Testis (tissue), 2 donors: ENCODE measurements at regions not wholly inside any gene's neighbourhood (a gene's known extent, or its start where the extent isn't known, plus 50 kb on each side); places are given as distances from the start of the nearest gene placed in this dataset.

Experiments
- DNase-seq: peaks from one replicate; pipeline ENCODE4 v3.0.0-alpha.2; 2019
- H3K27ac ChIP-seq, 2 donors: fragments of 200-600 bp; sonication (generic); one replicate each; pipeline ENCODE4 v1.5.1; 2019
- H3K27me3 ChIP-seq: fragments of 200-600 bp; sonication (generic); one replicate; pipeline ENCODE4 v1.5.1; 2019
- H3K36me3 ChIP-seq: fragments of 200-600 bp; sonication (generic); one replicate; pipeline ENCODE4 v1.5.1; 2017; ENCODE audit warnings: low read depth; ENCODE audit errors: missing control alignments
- H3K4me1 ChIP-seq: fragments of 200-600 bp; sonication (generic); one replicate; pipeline ENCODE4 v1.5.1; 2019
- H3K4me3 ChIP-seq, 2 donors: fragments of 200-600 bp; sonication (generic); one replicate each; pipeline ENCODE4 v1.5.1; 2017 to 2019
- H3K9me3 ChIP-seq: fragments of 200-600 bp; sonication (generic); one replicate; pipeline ENCODE4 v1.5.1; 2017
- POLR2A ChIP-seq: fragments of 450-650 bp; IDR thresholded peaks from one replicate; pipeline ENCODE4 v1.6.1; 2017; ENCODE audit warnings: antibody characterized with exemption, mild to moderate bottlenecking, moderate library complexity
- WGBS, 2 donors: methylation state at CpG; one replicate each; pipeline ENCODE4 v1.1.5; 2018; 5-methylcytosine and 5-hydroxymethylcytosine counted together
- intact Hi-C: fragments of 100-400 bp; cut with DNase I; formaldehyde crosslinking; loops from one replicate; pipeline ENCODE4 v1.15.1; 2023; ENCODE audit warnings: low total_unique reads
- TF ChIP-seq, protein P1 (sequence below), 3 experiments: fragments of 450-650 bp in 2 of 3; fragments of 200-600 bp in 1 of 3; sonication (generic) in 1 of 3; IDR thresholded peaks; one replicate each; pipeline ENCODE4 v1.5.1; 2016 to 2019; ENCODE audit warnings: antibody characterized with exemption in 3 of 3, mild to moderate bottlenecking in 2 of 3, moderate library complexity in 1 of 3

DNA sequence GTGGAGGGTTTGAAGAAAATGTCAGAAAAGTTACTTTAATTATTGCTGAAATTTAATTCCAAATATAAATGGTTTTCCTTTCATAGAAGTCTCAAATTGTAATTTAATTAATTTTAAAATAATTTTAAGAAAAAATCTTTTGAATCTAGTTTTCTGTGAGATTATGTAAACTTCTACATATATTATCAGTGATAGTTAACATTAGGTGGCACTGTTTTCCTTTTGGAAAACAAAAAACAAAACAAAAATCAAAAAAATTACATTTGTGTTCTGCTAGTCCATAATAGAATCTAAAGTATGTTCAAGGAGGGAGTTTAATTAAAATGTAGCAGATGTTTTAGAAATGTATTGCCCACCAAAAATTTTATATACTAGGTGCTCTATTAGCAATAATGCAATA, 1456.7 kb downstream of the REEP3 start:
- no peaks in the 10 kb centered on the region for H3K4me1 ChIP-seq
- TF ChIP-seq, protein P1, sequence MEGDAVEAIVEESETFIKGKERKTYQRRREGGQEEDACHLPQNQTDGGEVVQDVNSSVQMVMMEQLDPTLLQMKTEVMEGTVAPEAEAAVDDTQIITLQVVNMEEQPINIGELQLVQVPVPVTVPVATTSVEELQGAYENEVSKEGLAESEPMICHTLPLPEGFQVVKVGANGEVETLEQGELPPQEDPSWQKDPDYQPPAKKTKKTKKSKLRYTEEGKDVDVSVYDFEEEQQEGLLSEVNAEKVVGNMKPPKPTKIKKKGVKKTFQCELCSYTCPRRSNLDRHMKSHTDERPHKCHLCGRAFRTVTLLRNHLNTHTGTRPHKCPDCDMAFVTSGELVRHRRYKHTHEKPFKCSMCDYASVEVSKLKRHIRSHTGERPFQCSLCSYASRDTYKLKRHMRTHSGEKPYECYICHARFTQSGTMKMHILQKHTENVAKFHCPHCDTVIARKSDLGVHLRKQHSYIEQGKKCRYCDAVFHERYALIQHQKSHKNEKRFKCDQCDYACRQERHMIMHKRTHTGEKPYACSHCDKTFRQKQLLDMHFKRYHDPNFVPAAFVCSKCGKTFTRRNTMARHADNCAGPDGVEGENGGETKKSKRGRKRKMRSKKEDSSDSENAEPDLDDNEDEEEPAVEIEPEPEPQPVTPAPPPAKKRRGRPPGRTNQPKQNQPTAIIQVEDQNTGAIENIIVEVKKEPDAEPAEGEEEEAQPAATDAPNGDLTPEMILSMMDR (IDR thresholded peaks at IDR 0.05): no peak
- no peak for TF ChIP-seq POLR2A
- H3K27me3 ChIP-seq: no peaks in the 10 kb centered on the region
- H3K27ac ChIP-seq: no peak overlapping the region
- no peak for DNase-seq
- H3K9me3 ChIP-seq: no peaks in the 10 kb centered on the region
- no peak overlapping the region for H3K4me3 ChIP-seq
- intact Hi-C loops: no loop called here
- no peaks in the 10 kb centered on the region for H3K36me3 ChIP-seq

DNA sequence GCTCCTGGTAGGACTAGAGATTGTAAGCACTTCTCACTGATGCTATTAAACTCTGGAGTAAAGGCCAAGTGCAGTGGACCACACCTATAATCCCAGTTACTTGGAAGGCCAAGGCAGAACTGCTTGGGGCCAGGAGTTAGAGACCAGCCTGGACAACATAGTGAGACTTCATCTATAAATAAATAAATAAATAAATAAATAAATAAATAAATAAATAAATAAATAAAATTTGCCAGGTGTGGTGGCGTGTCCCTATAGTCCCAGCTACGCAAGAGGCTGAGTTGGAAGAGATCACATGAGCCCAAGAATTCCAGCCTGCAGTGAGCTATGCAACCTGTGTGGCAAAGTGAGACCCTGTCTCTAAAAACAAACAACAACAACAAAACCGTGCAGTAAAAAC, 1475.7 kb downstream of the REEP3 start:
- no peaks in the 10 kb centered on the region for H3K36me3 ChIP-seq
- H3K4me1 ChIP-seq: no peaks in the 10 kb centered on the region
- 78 to 85% methylated on average over 3 of the region's 3 CpGs for WGBS, 2 donors
- H3K27me3 ChIP-seq: no peaks in the 10 kb centered on the region
- no peak overlapping the region for H3K27ac ChIP-seq
- intact Hi-C loops: no loop called here
- no peaks in the 10 kb centered on the region for H3K9me3 ChIP-seq
- TF ChIP-seq, protein P1 (IDR thresholded peaks at IDR 0.05): no peak
- no peak for TF ChIP-seq POLR2A
- no peak for DNase-seq
- H3K4me3 ChIP-seq: no peak overlapping the region

DNA sequence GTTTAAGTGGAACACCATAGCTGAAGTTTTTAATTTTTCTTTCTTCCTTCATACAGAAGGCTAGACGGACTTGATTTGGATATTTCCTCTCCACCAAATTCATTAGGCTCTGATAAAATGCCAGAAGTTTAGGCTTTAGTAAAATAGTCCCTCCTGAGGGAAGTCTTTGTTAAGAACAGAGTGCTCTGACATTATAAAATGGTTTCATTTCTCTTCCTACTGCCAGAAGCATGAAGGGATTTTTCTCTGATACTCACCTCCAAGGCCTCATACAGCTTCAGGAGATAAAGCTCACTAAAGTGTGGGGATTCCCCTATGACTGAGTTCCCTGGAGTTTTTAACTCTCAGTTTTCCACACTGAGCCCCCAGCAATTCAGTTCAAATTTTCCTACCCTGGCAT, 1489.6 kb downstream of the REEP3 start:
- H3K4me1 ChIP-seq: no peaks in the 10 kb centered on the region
- H3K4me3 ChIP-seq: no peak overlapping the region
- H3K9me3 ChIP-seq: no peaks in the 10 kb centered on the region
- no peaks in the 10 kb centered on the region for H3K27me3 ChIP-seq
- intact Hi-C loops: no loop called here
- no peak for DNase-seq
- TF ChIP-seq POLR2A: no peak
- no peak overlapping the region for H3K27ac ChIP-seq
- H3K36me3 ChIP-seq: no peaks in the 10 kb centered on the region
- WGBS, 2 donors: 41 to 60% methylated on average over 1 of the region's 1 CpG

DNA sequence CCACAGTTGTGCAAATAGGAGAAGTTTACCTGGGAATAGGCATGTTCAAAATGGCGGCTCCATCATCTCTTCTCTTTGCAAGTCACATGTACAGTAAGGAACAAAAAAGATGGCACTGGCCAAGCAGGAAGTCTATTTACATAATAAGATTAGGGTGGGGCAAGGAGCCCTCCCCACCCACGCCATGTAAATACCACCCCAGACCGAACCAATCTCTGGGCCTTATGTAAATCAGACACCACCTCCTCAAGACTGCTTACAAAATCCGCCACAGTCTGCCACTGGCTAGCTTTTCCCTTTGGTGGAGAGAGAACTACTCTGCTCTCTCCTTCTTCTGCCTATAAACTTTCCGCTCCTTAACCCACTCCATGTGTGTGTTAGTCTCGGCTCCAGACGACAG, 1496.3 kb downstream of the REEP3 start:
- 72 to 77% methylated on average over 7 of the region's 7 CpGs for WGBS, 2 donors
- DNase-seq: no peak
- no peaks in the 10 kb centered on the region for H3K36me3 ChIP-seq
- H3K27ac ChIP-seq: no peak overlapping the region
- no peaks in the 10 kb centered on the region for H3K4me1 ChIP-seq
- H3K27me3 ChIP-seq: no peaks in the 10 kb centered on the region
- H3K9me3 ChIP-seq: no peaks in the 10 kb centered on the region
- intact Hi-C loops: no loop called here
- no peak overlapping the region for H3K4me3 ChIP-seq
- TF ChIP-seq POLR2A: no peak
- TF ChIP-seq, protein P1 (IDR thresholded peaks at IDR 0.05): no peak

DNA sequence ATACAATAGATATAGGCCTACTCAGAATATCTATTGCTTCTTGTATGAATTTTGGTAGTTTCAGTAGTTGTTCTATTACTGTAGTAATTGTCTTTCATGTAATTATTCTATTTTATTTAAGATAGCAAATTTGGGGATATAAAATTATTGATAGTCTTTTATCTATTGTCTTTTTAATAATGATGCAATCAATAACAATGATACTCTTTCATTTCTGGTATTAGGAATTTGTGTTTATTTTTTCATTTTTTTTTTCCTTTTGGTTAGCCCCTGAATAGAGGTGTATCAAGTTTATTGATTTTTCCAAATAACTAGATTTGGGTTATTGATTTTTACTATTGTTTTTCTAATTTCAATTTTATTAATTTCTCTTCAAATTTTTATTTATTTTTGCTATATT, 1503.7 kb downstream of the REEP3 start:
- TF ChIP-seq POLR2A: no peak
- TF ChIP-seq, protein P1 (IDR thresholded peaks at IDR 0.05): no peak

More for the DNA sequence above, 1503.7 kb downstream of the REEP3 start:
- Histone ChIP-seq H3K4me3 (no peak overlapping the region), H3K4me1 (no peaks in the 10 kb centered on the region), H3K27me3 (no peaks in the 10 kb centered on the region), H3K27ac (no peak overlapping the region), H3K36me3 (no peaks in the 10 kb centered on the region), H3K9me3 (no peaks in the 10 kb centered on the region)
- no peak for DNase-seq
- intact Hi-C loops: no loop called here
